H1 (cell line): ENCODE measurements at regions not wholly inside any gene's neighbourhood (a gene's known extent, or its start where the extent isn't known, plus 50 kb on each side); places are given as distances from the start of the nearest gene placed in this dataset.

ENCODE experiments used
- CTCF ChIA-PET: fragments of 300-600 bp; sonication (Branson Sonifier 250); formaldehyde crosslinking; loops from one replicate; lab custom pipeline; 2021; ENCODE audit not compliant: partially characterized antibody; lab: Charles Lee
- POLR2A ChIA-PET: fragments of 300-600 bp; sonication (Branson Sonifier 250); formaldehyde crosslinking; loops from one replicate; lab custom pipeline; 2021; ENCODE audit warnings: inconsistent platforms; ENCODE audit not compliant: partially characterized antibody; lab: Charles Lee
- DNase-seq, 2 experiments: peaks; one replicate each; pipeline versions ENCODE4 v3.0.0 to v3.0.0-alpha.2; 2010 to 2022; ENCODE audit warnings: low spot score in 2 of 2, low read depth in 1 of 2, mixed read lengths in 1 of 2
- FAIRE-seq: peaks from 2 replicates; lab custom pipeline; 2011; peaks lifted over from hg19 to GRCh38; lab: Jason Lieb, UNC
- H2AFZ ChIP-seq: 2 replicates; pipeline ENCODE4 v1.8.1; 2012; ENCODE audit warnings: low read length, inconsistent platforms
- H2AK5ac ChIP-seq: 2 replicates; pipeline ENCODE4 v1.6.1; 2013; ENCODE audit warnings: low read depth, low read length
- H2BK120ac ChIP-seq: replicated peaks from 2 replicates; pipeline ENCODE3; 2013; ENCODE audit warnings: low read depth, low read length, inconsistent platforms
- H2BK12ac ChIP-seq: 2 replicates; pipeline ENCODE4 v1.6.1; 2013; ENCODE audit warnings: low read depth, low read length
- H2BK15ac ChIP-seq: 2 replicates; pipeline ENCODE4 v1.6.1; 2013; ENCODE audit warnings: low read length
- H2BK20ac ChIP-seq: 2 replicates; pipeline ENCODE4 v1.6.1; 2013; ENCODE audit warnings: low read length
- H2BK5ac ChIP-seq: 2 replicates; pipeline ENCODE4 v1.6.1; 2013; ENCODE audit warnings: low read depth, low read length
- H3K14ac ChIP-seq: 2 replicates; pipeline ENCODE4 v1.6.1; 2013; ENCODE audit warnings: inconsistent platforms; ENCODE audit not compliant: insufficient read length
- H3K18ac ChIP-seq: 2 replicates; pipeline ENCODE4 v1.6.1; 2013; ENCODE audit warnings: low read length; ENCODE audit errors: extremely low read depth
- H3K23ac ChIP-seq: 2 replicates; pipeline ENCODE4 v1.6.1; 2013; ENCODE audit warnings: inconsistent platforms; ENCODE audit not compliant: insufficient read length
- H3K23me2 ChIP-seq: 2 replicates; pipeline ENCODE4 v1.6.1; 2013; ENCODE audit warnings: low read depth, low read length
- H3K27ac ChIP-seq: 2 replicates; pipeline ENCODE4 v1.6.1; 2011; ENCODE audit warnings: low read depth, low read length, inconsistent platforms
- H3K27me3 ChIP-seq, 4 experiments: replicated peaks in 1 of 4; 1 replicate in 1 of 4; 2 replicates in 3 of 4; pipeline versions ENCODE4 v1.6.1 to v1.8.1; 2011 to 2013; ENCODE audit warnings: low read length in 3 of 4, mild to moderate bottlenecking in 3 of 4, inconsistent platforms in 2 of 4, mixed read lengths in 2 of 4, moderate library complexity in 1 of 4; ENCODE audit not compliant: control insufficient read depth in 3 of 4, insufficient read depth in 3 of 4; ENCODE audit errors: extremely low read depth in 1 of 4
- H3K36me3 ChIP-seq, 4 experiments: 2 replicates each; pipeline versions ENCODE4 v1.6.1 to v1.8.1; 2011 to 2013; ENCODE audit warnings: mild to moderate bottlenecking in 4 of 4, low read length in 3 of 4, moderate library complexity in 2 of 4, control low read depth in 1 of 4, inconsistent platforms in 1 of 4; ENCODE audit not compliant: insufficient read depth in 4 of 4, control insufficient read depth in 2 of 4
- H3K4ac ChIP-seq: replicated peaks from 2 replicates; pipeline ENCODE3; 2013; ENCODE audit warnings: low read length, low read depth, mixed read lengths, inconsistent platforms; ENCODE audit not compliant: insufficient read length
- H3K4me1 ChIP-seq, 4 experiments: replicated peaks in 1 of 4; 1 replicate in 1 of 4; 2 replicates in 3 of 4; pipeline versions ENCODE4 v1.6.1 to v1.8.1; 2011 to 2013; ENCODE audit warnings: low read length in 3 of 4, inconsistent platforms in 2 of 4, mixed read lengths in 1 of 4; ENCODE audit not compliant: insufficient read depth in 4 of 4, control insufficient read depth in 3 of 4
- H3K4me2 ChIP-seq, 2 experiments: 2 replicates each; pipeline versions ENCODE4 v1.6.1 to v1.8.1; 2011 to 2013; ENCODE audit warnings: low read depth in 2 of 2, low read length in 2 of 2, control low read depth in 1 of 2, inconsistent platforms in 1 of 2, mild to moderate bottlenecking in 1 of 2; ENCODE audit not compliant: insufficient read depth in 1 of 2
- H3K4me3 ChIP-seq, 4 experiments: fragments of 200-600, 300-600 bp in 1 of 4; sonication (generic), shearing (Covaris generic), sonication (Bioruptor Twin) in 1 of 4; 2 replicates each; pipeline versions ENCODE4 v1.5.1 to v1.8.1; 2011 to 2016; ENCODE audit warnings: low read length in 4 of 4, low read depth in 3 of 4, control low read depth in 2 of 4, inconsistent platforms in 2 of 4, mild to moderate bottlenecking in 2 of 4, mixed read lengths in 1 of 4, moderate library complexity in 1 of 4; ENCODE audit not compliant: insufficient read depth in 2 of 4; ENCODE audit errors: extremely low read depth in 1 of 4
- H3K56ac ChIP-seq: replicated peaks from 2 replicates; pipeline ENCODE3; 2013; ENCODE audit warnings: low read depth, mild to moderate bottlenecking, mixed read lengths, low read length, inconsistent platforms; ENCODE audit not compliant: insufficient read length
- H3K79me1 ChIP-seq: 2 replicates; pipeline ENCODE4 v1.6.1; 2013; ENCODE audit warnings: low read depth, low read length, control low read depth
- H3K79me2 ChIP-seq, 2 experiments: 2 replicates each; pipeline versions ENCODE4 v1.6.1 to v1.8.1; 2012 to 2013; ENCODE audit warnings: low read length in 2 of 2, mild to moderate bottlenecking in 2 of 2, inconsistent platforms in 1 of 2; ENCODE audit not compliant: insufficient read depth in 2 of 2, control insufficient read depth in 1 of 2
- H3K9ac ChIP-seq, 4 experiments: replicated peaks in 1 of 4; 1 replicate in 1 of 4; 2 replicates in 3 of 4; pipeline versions ENCODE4 v1.6.1 to v1.8.1; 2011 to 2013; ENCODE audit warnings: low read depth in 3 of 4, low read length in 3 of 4, control low read depth in 2 of 4, mild to moderate bottlenecking in 2 of 4, moderate library complexity in 2 of 4, inconsistent platforms in 1 of 4; ENCODE audit errors: extremely low read depth in 1 of 4
- H3K9me3 ChIP-seq, 2 experiments: 2 replicates each; pipeline versions ENCODE4 v1.6.1 to v1.8.1; 2012 to 2013; ENCODE audit warnings: mild to moderate bottlenecking in 2 of 2, moderate library complexity in 2 of 2, control low read depth in 1 of 2, inconsistent platforms in 1 of 2, low read depth in 1 of 2, low read length in 1 of 2, mixed read lengths in 1 of 2; ENCODE audit not compliant: insufficient read depth in 2 of 2
- H4K20me1 ChIP-seq, 2 experiments: replicated peaks in 1 of 2; 2 replicates each; pipeline versions ENCODE3 to v1.8.1; 2011 to 2013; ENCODE audit warnings: inconsistent platforms in 2 of 2, low read length in 2 of 2, mild to moderate bottlenecking in 1 of 2; ENCODE audit not compliant: insufficient read depth in 2 of 2, control insufficient read depth in 1 of 2
- H4K5ac ChIP-seq: 2 replicates; pipeline ENCODE4 v1.6.1; 2013; ENCODE audit warnings: low read length, low read depth, mixed read lengths, inconsistent platforms; ENCODE audit not compliant: insufficient read length
- H4K8ac ChIP-seq: 2 replicates; pipeline ENCODE4 v1.8.0; 2013; ENCODE audit warnings: mild to moderate bottlenecking, moderate library complexity, low read length, inconsistent platforms; ENCODE audit not compliant: insufficient read depth; ENCODE audit errors: extremely low read depth
- H4K91ac ChIP-seq: replicated peaks from 2 replicates; pipeline ENCODE3; 2013; ENCODE audit warnings: low read length, mixed read lengths, inconsistent platforms; ENCODE audit not compliant: insufficient read length
- EGR1 ChIP-seq: IDR thresholded peaks from 2 replicates; pipeline ENCODE4 v1.6.1; 2011; ENCODE audit warnings: low read depth, low read length, borderline replicate concordance
- EZH2 ChIP-seq: fragments of 200-600 bp; sonication (generic); IDR thresholded peaks from 2 replicates; pipeline ENCODE4 v1.7.1; 2012; ENCODE audit warnings: low read depth, mild to moderate bottlenecking, moderate library complexity, low read length, inconsistent platforms; ENCODE audit not compliant: severe bottlenecking
- KDM4A ChIP-seq: IDR thresholded peaks from one replicate; pipeline ENCODE4 v1.7.1; 2012; ENCODE audit warnings: low read depth, mild to moderate bottlenecking, moderate library complexity, low read length, inconsistent platforms; ENCODE audit not compliant: severe bottlenecking
- NANOG ChIP-seq: IDR thresholded peaks from 2 replicates; pipeline ENCODE4 v1.6.1; 2011; ENCODE audit warnings: low read length, low read depth, mild to moderate bottlenecking, inconsistent platforms; ENCODE audit not compliant: insufficient read depth, poor library complexity, severe bottlenecking
- NRF1 ChIP-seq: IDR thresholded peaks from 2 replicates; pipeline ENCODE4 v1.6.1; 2011; ENCODE audit warnings: mild to moderate bottlenecking, low read depth, low read length, improper control_type of control experiment
- RXRA ChIP-seq: IDR thresholded peaks from 2 replicates; pipeline ENCODE4 v1.6.1; 2011; ENCODE audit warnings: low read depth, mild to moderate bottlenecking, low read length, moderate library complexity; ENCODE audit not compliant: insufficient read depth
- SIX5 ChIP-seq: IDR thresholded peaks from 2 replicates; pipeline ENCODE4 v1.6.1; 2011; ENCODE audit warnings: mild to moderate bottlenecking, low read depth, low read length
- SP4 ChIP-seq: IDR thresholded peaks from 2 replicates; pipeline ENCODE4 v1.6.1; 2012; ENCODE audit warnings: low read length, inconsistent platforms
- WGBS, 2 experiments: shearing (Covaris generic) in 1 of 2; methylation state at CpG; one replicate each; pipeline versions ENCODE4 v1.1.6 to v1.1.7; 2013 to 2015; ENCODE audit warnings: low lambda C conversion rate in 2 of 2, mixed read lengths in 2 of 2, inconsistent platforms in 1 of 2, low coverage in 1 of 2, missing lambda C conversion rate in 1 of 2; ENCODE audit not compliant: insufficient replicate concordance in 2 of 2, insufficient coverage in 1 of 2, insufficient read length in 1 of 2; ENCODE audit errors: extremely low coverage in 1 of 2, missing lambda C conversion rate in 1 of 2; 5-methylcytosine and 5-hydroxymethylcytosine counted together
- TF ChIP-seq, protein P1 (sequence below): IDR thresholded peaks from 2 replicates; pipeline ENCODE4 v1.6.1; 2011; ENCODE audit warnings: low read depth, mild to moderate bottlenecking, low read length; ENCODE audit not compliant: insufficient read depth

DNA sequence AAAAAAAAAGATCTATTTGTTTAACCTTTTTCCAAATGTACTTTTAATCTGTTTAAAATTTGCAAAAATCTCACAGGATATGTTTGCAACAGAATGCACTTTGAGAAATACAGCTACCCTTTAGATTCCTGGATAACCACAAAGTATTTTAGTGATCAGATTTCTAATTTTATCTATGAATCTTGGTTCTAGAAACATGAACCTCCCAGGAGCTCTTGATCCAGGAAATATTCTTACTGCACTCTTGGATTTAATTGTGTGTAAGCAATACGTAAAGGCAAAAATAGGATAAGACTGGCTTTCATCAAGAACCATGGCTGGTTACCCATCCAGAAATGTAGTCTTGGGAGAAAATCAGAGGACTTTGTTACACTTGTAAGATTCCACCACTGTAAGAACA, 1581.8 kb upstream of the WWC1 start:
- ChIA-PET POLR2A (interaction anchor here (1.1 kb wide), 1 partner anchor 13 kb away, joined by 3 read pairs; no protein-coding TSS in a partner anchor), CTCF (no interaction called here)
- Histone ChIP-seq H3K4me3 (no peak overlapping the region), H3K79me1 (no peaks in the 10 kb centered on the region), H3K9me3 (no peaks in the 10 kb centered on the region), H3K9ac (no peak overlapping the region), H2BK120ac (no peak overlapping the region), H3K27ac (no peak overlapping the region), H3K4me1 (peaks cover 0 to 8% (median 7%) of the 10 kb centered on the region in 4 experiments; a peak in 4 of 7 replicates), H3K36me3 (no peaks in the 10 kb centered on the region), H3K23ac (no peak overlapping the region), H3K18ac (no peak overlapping the region), H3K56ac (no peak overlapping the region), H3K79me2 (no peaks in the 10 kb centered on the region), H2BK12ac (no peak overlapping the region), H3K14ac (no peak overlapping the region), H2BK5ac (no peak overlapping the region), H4K5ac (no peak overlapping the region), H2BK20ac (no peak overlapping the region), H4K91ac (no peak overlapping the region), H2AK5ac (no peak overlapping the region), H2AFZ (no peak overlapping the region), H4K20me1 (no peaks in the 10 kb centered on the region), H3K4ac (no peak overlapping the region), H2BK15ac (no peak overlapping the region), H3K23me2 (no peaks in the 10 kb centered on the region), H3K27me3 (no peaks in the 10 kb centered on the region), H3K4me2 (no peak overlapping the region), H4K8ac (no peak overlapping the region)
- no peak for TF ChIP-seq NRF1
- no peak for TF ChIP-seq KDM4A
- no peak for TF ChIP-seq EZH2
- no peak for TF ChIP-seq RXRA
- no peak for TF ChIP-seq SIX5
- no peak for TF ChIP-seq SP4
- TF ChIP-seq, protein P1, sequence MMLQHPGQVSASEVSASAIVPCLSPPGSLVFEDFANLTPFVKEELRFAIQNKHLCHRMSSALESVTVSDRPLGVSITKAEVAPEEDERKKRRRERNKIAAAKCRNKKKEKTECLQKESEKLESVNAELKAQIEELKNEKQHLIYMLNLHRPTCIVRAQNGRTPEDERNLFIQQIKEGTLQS: no peak
- TF ChIP-seq EGR1: no peak
- TF ChIP-seq NANOG: no peak
- 90% methylated on average over 1 of the region's 1 CpG; no CpG with 5 or more reads in 1 of the 2 experiments for WGBS, 2 experiments
- no peak for FAIRE-seq
- DNase-seq: no peak
